SH-SY5Y (cell line): ENCODE measurements at regions not wholly inside any gene's neighbourhood (a gene's known extent, or its start where the extent isn't known, plus 50 kb on each side); places are given as distances from the start of the nearest gene placed in this dataset.

Experiments
- GATA2 ChIP-seq: IDR thresholded peaks from 2 replicates; pipeline ENCODE4 v1.6.1; 2011; ENCODE audit warnings: mild to moderate bottlenecking, low read depth, low read length
- GATA3 ChIP-seq: IDR thresholded peaks from 2 replicates; pipeline ENCODE4 v1.6.1; 2011; ENCODE audit warnings: low read depth, mild to moderate bottlenecking, low read length, moderate library complexity

- no peak for TF ChIP-seq GATA2
- TF ChIP-seq GATA3, result no peak
These were observed 726.1 kb downstream of the BRINP1 start for GRCh38 chr9:118643118-118643517.
